Choroid plexus epithelial cell (primary cell): ENCODE measurements at regions not wholly inside any gene's neighbourhood (a gene's known extent, or its start where the extent isn't known, plus 50 kb on each side); places are given as distances from the start of the nearest gene placed in this dataset.

Experiments used
- DNase-seq: peaks from one replicate; pipeline ENCODE4 v3.0.0-alpha.2; 2010; ENCODE audit warnings: low read depth
- H3K4me3 ChIP-seq: 2 replicates; pipeline ENCODE4 v1.5.1; 2011; ENCODE audit warnings: low read depth, mild to moderate bottlenecking, control low read depth, low read length, moderate library complexity
- TF ChIP-seq, protein P1 (sequence below): conservative IDR thresholded peaks from 2 replicates; pipeline ENCODE4 v1.5.1; 2011; ENCODE audit warnings: low read depth, mild to moderate bottlenecking, control low read depth, inconsistent platforms, low read length, moderate library complexity

DNA sequence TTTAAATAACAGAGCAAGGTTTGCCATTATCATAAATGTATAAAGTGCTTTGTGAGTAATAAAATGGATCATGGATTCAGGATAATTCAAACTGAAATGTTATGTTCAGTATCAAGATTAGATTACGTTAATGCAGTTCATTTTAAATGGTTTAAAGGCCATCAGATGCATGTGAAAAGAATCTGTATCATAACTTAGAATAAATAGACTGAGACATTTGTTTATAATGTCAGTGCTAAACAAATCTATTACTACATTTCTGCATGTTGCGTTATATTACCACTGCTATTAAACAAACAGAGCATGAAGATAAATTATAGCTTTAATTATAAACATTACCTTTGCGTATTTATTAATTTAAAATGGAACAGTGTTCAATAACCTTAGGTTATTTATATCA, 160.2 kb downstream of the TOX3 start:
- TF ChIP-seq, protein P1, sequence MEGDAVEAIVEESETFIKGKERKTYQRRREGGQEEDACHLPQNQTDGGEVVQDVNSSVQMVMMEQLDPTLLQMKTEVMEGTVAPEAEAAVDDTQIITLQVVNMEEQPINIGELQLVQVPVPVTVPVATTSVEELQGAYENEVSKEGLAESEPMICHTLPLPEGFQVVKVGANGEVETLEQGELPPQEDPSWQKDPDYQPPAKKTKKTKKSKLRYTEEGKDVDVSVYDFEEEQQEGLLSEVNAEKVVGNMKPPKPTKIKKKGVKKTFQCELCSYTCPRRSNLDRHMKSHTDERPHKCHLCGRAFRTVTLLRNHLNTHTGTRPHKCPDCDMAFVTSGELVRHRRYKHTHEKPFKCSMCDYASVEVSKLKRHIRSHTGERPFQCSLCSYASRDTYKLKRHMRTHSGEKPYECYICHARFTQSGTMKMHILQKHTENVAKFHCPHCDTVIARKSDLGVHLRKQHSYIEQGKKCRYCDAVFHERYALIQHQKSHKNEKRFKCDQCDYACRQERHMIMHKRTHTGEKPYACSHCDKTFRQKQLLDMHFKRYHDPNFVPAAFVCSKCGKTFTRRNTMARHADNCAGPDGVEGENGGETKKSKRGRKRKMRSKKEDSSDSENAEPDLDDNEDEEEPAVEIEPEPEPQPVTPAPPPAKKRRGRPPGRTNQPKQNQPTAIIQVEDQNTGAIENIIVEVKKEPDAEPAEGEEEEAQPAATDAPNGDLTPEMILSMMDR, result no peak
- no peak overlapping the region for H3K4me3 ChIP-seq
- DNase-seq, result no peak

GRCh38 chr16:52384378-52384777, 162.6 kb downstream of the TOX3 start:
- TF ChIP-seq, protein P1, result no peak
- H3K4me3 ChIP-seq, result no peak overlapping the region
- no peak for DNase-seq

DNA sequence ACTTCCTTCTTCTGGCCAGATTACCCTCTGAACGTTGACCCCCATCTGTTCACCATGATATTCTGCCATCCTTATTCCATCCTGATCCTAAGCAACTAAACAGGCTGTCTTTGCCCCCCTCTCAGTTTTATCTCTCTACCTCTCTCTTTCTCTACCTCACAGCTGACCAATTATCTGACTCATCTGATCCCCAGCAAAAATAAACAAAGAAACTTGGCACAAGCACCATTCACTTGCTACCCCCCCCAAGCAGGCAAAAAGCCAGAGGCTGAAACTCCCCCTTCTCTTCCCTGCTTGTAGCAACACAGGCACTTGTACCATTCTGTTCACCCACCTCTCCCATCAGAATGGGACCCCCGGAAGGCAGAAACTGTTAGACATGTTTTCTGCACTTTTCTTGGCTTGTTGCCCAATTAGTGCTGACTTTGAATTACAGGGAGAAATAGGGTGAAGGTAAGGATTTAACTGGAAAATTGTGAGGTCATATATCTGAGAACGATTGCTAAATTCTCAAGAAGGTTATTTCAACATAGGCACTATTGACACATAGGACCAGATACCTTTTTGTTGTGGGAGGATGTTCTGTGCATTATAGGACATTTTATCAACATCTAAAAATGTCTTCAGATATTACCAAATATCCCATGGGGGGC, 163.2 kb downstream of the TOX3 start:
- no peak overlapping the region for H3K4me3 ChIP-seq
- TF ChIP-seq, protein P1, result no peak
- DNase-seq, result no peak

GRCh38 chr16:52383119-52383518, 163.8 kb downstream of the TOX3 start:
- DNase-seq, result no peak
- H3K4me3 ChIP-seq, result no peak overlapping the region
- TF ChIP-seq, protein P1, result no peak

GRCh38 chr16:52379551-52379950, 167.4 kb downstream of the TOX3 start:
- DNase-seq, result no peak
- H3K4me3 ChIP-seq, result no peak overlapping the region
- TF ChIP-seq, protein P1, result no peak

DNA sequence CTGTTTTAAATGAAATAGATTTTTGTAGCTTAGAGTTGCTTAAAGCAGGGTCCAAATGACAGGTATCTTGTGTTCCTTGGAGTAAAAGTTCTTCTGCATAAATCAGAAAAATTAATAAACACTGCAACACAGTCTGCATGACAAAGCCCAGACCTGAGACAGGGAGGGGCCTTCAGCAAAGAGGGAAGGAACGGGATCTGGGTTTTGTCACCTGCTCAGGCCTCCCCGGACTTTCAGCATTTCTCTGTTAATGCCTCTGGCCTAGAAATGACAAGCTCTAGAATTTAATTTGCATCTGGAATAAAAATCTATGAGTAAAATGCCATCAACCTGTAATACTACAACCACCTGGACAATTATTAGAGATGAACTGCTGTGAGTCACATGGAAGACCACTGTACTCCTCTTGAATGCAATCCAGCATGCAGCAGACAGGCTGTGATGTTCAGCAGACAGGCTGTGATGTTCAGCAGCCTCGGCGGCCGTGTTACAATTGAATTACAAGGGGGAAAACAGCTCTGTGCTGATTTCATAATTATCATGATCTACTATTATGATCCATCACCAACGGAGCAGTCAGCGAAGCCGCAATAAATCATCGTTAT, 170.2 kb downstream of the TOX3 start:
- TF ChIP-seq, protein P1, result no peak
- H3K4me3 ChIP-seq, result no peak overlapping the region
- no peak for DNase-seq

DNA sequence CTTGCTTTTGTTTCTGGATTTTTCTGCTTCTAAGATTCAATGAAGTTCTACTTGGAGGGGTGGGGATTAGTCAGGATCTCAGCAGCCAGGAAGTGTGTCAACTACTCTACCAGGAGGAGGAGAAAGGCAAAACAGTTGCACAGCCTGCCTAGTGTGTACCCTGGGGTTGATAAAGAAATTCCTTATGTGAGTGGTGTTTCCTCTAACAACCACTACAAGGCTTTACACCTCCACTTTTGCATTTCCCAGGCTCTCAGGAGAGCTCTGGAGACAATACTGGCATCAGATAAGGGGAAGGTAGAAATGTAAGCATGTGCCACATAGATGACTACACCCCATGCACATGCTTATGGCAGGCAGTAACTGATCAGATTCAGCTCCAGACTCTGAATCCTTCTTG, 174.6 kb downstream of the TOX3 start:
- TF ChIP-seq, protein P1, result no peak
- no peak overlapping the region for H3K4me3 ChIP-seq
- DNase-seq, result no peak
